LNCAP (cell line): ENCODE measurements at regions not wholly inside any gene's neighbourhood (a gene's known extent, or its start where the extent isn't known, plus 50 kb on each side); places are given as distances from the start of the nearest gene placed in this dataset.

Experiments used
- CTCF ChIP-seq: fragments of 450-650 bp; IDR thresholded peaks from 2 replicates; pipeline ENCODE4 v1.5.1; 2017; ENCODE audit warnings: mild to moderate bottlenecking

DNA sequence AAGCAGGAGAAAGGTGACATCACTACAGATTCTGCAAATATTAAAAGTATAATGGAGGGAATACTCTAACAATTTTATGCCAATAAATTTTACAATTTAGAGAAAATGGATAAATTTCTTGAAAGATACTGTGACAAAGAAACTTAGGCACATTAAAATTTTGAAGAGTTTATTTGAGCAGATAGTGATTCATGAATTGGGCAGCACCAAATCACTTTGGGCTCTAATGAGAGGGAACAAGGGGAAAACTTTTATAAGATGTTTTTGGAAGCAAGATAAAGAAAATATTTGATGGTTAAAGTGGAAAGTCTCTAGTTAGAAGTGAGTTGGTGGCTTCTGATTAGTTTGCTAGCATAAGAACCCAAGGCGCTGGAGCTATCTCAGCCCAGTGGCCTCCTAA, 55.2 kb upstream of the FMN2 start:
- TF ChIP-seq CTCF = no peak
